ENCODE measurements at regions not wholly inside any gene's neighbourhood (a gene's known extent, or its start where the extent isn't known, plus 50 kb on each side); places are given as distances from the start of the nearest gene placed in this dataset.

DNA sequence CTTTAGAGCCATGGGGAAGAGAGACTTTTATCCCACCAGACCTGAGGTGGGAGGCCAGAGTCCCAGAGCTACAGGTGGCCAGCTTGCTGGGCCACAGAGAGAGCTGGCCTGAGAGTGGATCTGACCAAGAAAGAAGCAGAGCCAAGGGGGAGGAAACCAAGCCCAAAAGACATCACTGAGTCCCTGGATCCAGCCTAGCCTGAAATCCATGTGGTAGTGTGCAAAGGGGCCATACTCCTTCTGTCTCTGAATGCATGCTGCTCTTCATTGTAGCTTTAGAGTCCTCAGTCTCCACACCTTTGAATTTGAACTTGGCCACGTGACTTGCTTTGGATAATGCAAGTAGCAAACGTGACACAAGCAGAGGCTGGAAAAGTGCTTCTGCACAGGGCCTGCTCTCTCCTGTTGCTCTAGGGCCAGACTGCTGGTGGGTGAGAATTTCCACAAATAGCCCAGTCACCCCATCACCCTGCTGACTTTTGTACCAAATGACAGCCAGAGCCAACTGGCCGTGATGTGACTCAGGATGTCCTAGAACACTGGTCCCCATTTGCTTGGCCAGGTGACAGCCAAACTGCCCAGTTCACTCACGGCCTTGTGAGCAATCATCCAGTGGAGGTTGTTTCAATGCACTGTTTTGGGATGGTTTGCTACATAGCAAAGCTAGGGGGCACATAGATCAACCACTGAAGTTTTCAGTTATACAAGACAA lies 93.6 kb downstream of the DHCR7 start:
- peaks cover 0 to 16% (median 0%) of the 10 kb centered on the region in 9 donors for H3K27me3 ChIP-seq
- H3K4me3 ChIP-seq: no peak overlapping the region
- intact Hi-C loops (cut with DNase I): no loop called here
- H3K36me3 ChIP-seq: no peaks in the 10 kb centered on the region
- TF ChIP-seq, protein P1, sequence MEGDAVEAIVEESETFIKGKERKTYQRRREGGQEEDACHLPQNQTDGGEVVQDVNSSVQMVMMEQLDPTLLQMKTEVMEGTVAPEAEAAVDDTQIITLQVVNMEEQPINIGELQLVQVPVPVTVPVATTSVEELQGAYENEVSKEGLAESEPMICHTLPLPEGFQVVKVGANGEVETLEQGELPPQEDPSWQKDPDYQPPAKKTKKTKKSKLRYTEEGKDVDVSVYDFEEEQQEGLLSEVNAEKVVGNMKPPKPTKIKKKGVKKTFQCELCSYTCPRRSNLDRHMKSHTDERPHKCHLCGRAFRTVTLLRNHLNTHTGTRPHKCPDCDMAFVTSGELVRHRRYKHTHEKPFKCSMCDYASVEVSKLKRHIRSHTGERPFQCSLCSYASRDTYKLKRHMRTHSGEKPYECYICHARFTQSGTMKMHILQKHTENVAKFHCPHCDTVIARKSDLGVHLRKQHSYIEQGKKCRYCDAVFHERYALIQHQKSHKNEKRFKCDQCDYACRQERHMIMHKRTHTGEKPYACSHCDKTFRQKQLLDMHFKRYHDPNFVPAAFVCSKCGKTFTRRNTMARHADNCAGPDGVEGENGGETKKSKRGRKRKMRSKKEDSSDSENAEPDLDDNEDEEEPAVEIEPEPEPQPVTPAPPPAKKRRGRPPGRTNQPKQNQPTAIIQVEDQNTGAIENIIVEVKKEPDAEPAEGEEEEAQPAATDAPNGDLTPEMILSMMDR (IDR thresholded peaks at IDR 0.05): no peak
- no peak for TF ChIP-seq POLR2A (IDR thresholded peaks at IDR 0.05)
- no peaks in the 10 kb centered on the region for H3K9me3 ChIP-seq
- no peak overlapping the region for H3K27ac ChIP-seq
- 69 to 77% (median 70%) methylated on average over 3 to 4 of the region's 4 CpGs for WGBS, 4 donors
- ATAC-seq (no peak), DNase-seq (no peak)
- H3K4me1 ChIP-seq: no peaks in the 10 kb centered on the region

DNA sequence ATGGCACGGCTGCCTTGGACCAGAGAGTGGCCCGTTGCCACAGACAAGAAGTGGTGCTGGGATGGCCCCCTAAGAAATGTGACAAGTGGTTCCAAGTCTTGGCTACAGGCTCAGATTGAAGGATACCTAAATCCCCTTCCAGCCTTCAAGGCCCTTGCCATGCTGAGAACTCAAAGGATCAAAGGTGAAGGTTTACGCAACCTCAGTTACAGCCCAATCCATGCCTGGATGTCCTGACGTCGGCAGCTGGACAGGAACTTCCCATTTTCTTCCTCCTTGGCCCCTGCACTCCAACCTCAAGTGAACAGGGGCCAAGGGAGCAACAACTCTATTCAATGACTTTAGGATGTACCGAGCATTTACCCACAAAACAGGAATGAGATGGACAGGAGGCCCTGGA lies 95.4 kb downstream of the DHCR7 start:
- Histone ChIP-seq H3K27ac (no peak overlapping the region), H3K9me3 (no peaks in the 10 kb centered on the region), H3K4me1 (no peaks in the 10 kb centered on the region), H3K36me3 (no peaks in the 10 kb centered on the region), H3K27me3 (peaks cover 0 to 23% (median 0%) of the 10 kb centered on the region in 9 donors), H3K4me3 (no peak overlapping the region)
- intact Hi-C loops (cut with DNase I): no loop called here
- ATAC-seq (no peak), DNase-seq (no peak)
- WGBS, 4 donors: 69 to 83% (median 78%) methylated on average over 6 of the region's 6 CpGs
- TF ChIP-seq, protein P1 (IDR thresholded peaks at IDR 0.05): no peak
- no peak for TF ChIP-seq POLR2A (IDR thresholded peaks at IDR 0.05)

DNA sequence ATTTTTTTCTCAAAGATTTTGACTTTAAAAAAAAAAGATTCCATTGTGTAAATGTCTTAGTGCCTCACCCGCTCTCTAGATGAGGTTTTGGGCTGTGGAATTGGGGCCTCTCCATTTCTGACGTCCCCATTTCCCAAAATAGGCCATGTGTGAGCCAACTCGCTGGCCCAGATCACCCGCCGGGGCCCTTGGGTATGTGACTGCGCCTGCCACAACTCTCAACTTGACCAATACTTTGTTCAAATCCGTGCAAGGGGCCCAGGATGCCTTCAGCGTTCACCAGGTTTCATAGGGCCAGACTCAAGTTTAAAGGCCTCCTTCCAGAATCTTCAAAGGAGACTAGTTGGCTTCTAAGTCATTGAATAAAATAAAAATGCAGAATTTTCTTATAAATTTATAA lies 96.0 kb downstream of the DHCR7 start:
- H3K4me3 ChIP-seq: no peak overlapping the region
- H3K27ac ChIP-seq: no peak overlapping the region
- peaks cover 0 to 26% (median under 1%) of the 10 kb centered on the region in 9 donors for H3K27me3 ChIP-seq
- 69 to 79% (median 75%) methylated on average over 8 of the region's 8 CpGs for WGBS, 4 donors
- no peaks in the 10 kb centered on the region for H3K9me3 ChIP-seq
- ATAC-seq (no peak), DNase-seq (no peak)
- intact Hi-C loops (cut with DNase I): no loop called here
- no peaks in the 10 kb centered on the region for H3K4me1 ChIP-seq
- H3K36me3 ChIP-seq: no peaks in the 10 kb centered on the region
- TF ChIP-seq POLR2A (IDR thresholded peaks at IDR 0.05): no peak
- TF ChIP-seq, protein P1 (IDR thresholded peaks at IDR 0.05): no peak

DNA sequence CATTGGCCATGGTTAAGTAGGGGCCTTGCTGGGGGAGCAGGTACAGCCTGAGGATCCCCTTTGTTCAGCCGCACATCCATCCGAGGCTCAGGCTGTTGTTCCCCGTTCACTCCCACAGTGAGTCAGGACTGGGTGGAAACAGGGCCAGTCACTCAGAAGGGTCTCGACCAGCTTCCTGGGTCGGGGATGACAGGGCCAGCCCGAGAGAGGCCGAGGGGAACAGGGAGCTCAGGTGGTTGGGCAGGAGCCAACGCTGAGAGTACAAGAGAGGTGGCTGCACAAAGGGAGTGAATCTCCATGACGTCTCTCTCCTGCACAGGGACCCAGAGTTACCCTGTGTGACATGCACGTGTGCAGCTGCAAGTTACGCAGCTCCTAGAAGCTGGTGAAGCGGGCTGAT lies 97.2 kb upstream of the SHANK2 start:
- TF ChIP-seq, protein P1 (IDR thresholded peaks at IDR 0.05): no peak
- no peak for TF ChIP-seq POLR2A (IDR thresholded peaks at IDR 0.05)
- no peaks in the 10 kb centered on the region for H3K36me3 ChIP-seq
- H3K27me3 ChIP-seq: peaks cover 0 to 42% (median 5%) of the 10 kb centered on the region in 9 donors
- 67 to 75% (median 69%) methylated on average over 12 of the region's 12 CpGs for WGBS, 4 donors
- DNase-seq (no peak), ATAC-seq (no peak)
- no peaks in the 10 kb centered on the region for H3K4me1 ChIP-seq
- H3K4me3 ChIP-seq: no peak overlapping the region
- no peak overlapping the region for H3K27ac ChIP-seq
- no peaks in the 10 kb centered on the region for H3K9me3 ChIP-seq
- intact Hi-C loops (cut with DNase I): loop anchor here in 1 of 10 donors (10.0 kb wide), 1 partner anchor 65 kb away; no protein-coding TSS in a partner anchor
